ENCODE measurements at regions not wholly inside any gene's neighbourhood (a gene's known extent, or its start where the extent isn't known, plus 50 kb on each side); places are given as distances from the start of the nearest gene placed in this dataset.
"Not testable (repeated sequence)": the region's sequence is repeated elsewhere in the genome, so short reads cannot be mapped to it uniquely, and the experiment has no call there.

GRCh38 chr6:27531772-27532459 lies 59.0 kb upstream of the ZNF184 start:
- Mint-ChIP-seq H3K4me3 (no peak overlapping the region), H3K36me3 (no peaks in the 10 kb centered on the region), H3K9me3 (no peaks in the 10 kb centered on the region), H3K27ac (no peak overlapping the region), H3K27me3 (peaks cover 40% of the 10 kb centered on the region), H3K4me1 (ENCODE audit: low read depth) (no peaks in the 10 kb centered on the region)
- ChIA-PET CTCF (interaction anchor here (0.8 to 1.7 kb wide), 2 partner anchors 13 to 60 kb away, joined by 3 to 4 read pairs; no protein-coding TSS in a partner anchor), POLR2A (no interaction called here)
- intact Hi-C loops (cut with micrococcal nuclease): no loop called here
- no peak for DNase-seq

- peaks cover 33% of the 10 kb centered on the region for H3K27me3 Mint-ChIP-seq
- DNase-seq; H3K36me3 Mint-ChIP-seq; CTCF ChIA-PET; H3K4me3 Mint-ChIP-seq; intact Hi-C loops (cut with micrococcal nuclease); H3K27ac Mint-ChIP-seq; H3K9me3 Mint-ChIP-seq; H3K4me1 Mint-ChIP-seq (ENCODE audit: low read depth): not testable (repeated sequence)
- POLR2A ChIA-PET: interaction anchor here (0.6 kb wide), 1 partner anchor 390 kb away, joined by 3 read pairs; a partner anchor contains a TSS
Observed at GRCh38 chr6:27529796-27530195, 56.9 kb upstream of the ZNF184 start.

- DNase-seq: no peak
- Mint-ChIP-seq H3K27me3 (peaks cover 30% of the 10 kb centered on the region), H3K4me3 (no peak overlapping the region), H3K9me3 (no peaks in the 10 kb centered on the region), H3K27ac (no peak overlapping the region), H3K4me1 (ENCODE audit: low read depth) (no peaks in the 10 kb centered on the region), H3K36me3 (no peaks in the 10 kb centered on the region)
- POLR2A ChIA-PET: no interaction called here
- CTCF ChIA-PET: interaction anchor here (2.0 kb wide), 1 partner anchor 224 kb away, joined by 5 read pairs; no protein-coding TSS in a partner anchor
- intact Hi-C loops (cut with micrococcal nuclease): no loop called here
Observed at GRCh38 chr6:27528714-27529113, 55.8 kb upstream of the ZNF184 start.

Measured in activated CD4-positive, alpha-beta memory T cell treated with anti-CD3 and anti-CD28 coated beads for 36 hours (primary cell).